ENCODE measurements at regions not wholly inside any gene's neighbourhood (a gene's known extent, or its start where the extent isn't known, plus 50 kb on each side); places are given as distances from the start of the nearest gene placed in this dataset.

DNA sequence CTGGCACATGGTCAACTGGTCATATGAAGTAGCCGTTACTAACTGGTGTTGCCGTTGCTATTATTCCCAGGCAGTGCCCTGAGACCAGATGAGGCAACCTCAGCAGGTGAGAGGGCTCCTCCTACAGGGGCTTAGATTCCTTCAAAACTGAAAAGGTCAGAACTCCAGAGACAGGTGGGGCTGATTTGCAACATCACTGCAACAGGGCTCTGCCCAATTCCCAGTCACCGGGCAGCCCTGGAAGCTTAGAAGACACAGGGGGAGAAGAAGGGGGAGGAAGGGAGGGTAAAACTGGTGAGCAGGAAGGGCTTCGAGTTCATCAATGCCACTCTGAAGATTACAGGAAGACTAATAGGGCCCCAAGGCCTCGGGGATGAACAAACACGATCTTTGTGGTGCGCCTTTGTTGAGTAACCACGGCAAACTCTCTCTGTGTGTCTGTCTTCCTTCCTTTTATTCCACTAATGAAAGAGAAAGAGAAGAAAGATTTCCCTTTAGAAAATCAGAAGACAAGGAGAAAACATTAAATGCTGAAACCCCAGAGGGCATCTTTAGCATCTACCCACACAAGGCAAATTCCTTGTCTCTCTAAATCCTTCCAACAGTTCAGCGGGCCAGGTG lies 749.1 kb upstream of the TBX3 start:
- in situ Hi-C loops (cut with MboI; ENCODE audit: low pct_unique_long_range_greater_than_20kb, low sequenced_read_pairs): no loop called here
- DNase-seq: no peak

DNA sequence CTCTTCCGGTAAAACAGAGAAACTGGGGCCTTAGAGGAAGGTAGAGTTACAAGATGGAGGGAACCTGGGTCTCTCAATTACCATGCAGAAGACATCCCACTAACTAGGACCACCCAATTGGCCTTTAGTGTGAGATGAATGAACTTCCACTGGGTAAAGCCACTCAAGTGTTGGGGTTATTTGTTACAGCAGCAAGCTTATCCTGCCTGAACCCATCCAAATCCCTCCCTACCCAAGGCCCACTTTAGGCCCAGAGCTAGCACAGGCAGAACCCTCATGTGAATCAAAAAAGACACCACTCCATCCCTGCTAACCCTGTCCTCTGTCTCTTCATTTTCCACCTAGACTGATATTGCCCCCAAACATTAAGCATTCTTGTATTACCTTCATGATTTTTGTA lies 746.7 kb upstream of the TBX3 start:
- no peak for DNase-seq
- in situ Hi-C loops (cut with MboI; ENCODE audit: low pct_unique_long_range_greater_than_20kb, low sequenced_read_pairs): no loop called here

DNA sequence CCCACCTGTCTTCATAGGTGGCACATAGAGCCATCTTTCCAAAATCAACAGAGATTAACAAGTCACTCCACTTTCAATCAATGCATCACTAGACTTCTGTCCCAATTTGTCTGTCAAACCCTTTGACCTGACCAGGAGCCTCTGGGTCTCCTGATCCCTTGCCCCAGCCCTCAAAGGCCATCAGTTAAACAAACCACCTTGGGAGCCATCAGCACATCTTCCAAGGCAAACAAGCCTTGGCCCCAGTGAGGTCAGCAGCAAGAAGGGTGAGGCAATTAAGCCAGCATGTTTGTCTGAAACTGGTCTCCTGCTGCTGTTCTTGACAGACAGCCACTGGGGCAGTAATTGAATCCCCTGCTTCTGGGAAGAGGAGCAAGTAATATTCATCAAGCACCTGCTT lies 742.8 kb upstream of the TBX3 start:
- in situ Hi-C loops (cut with MboI; ENCODE audit: low pct_unique_long_range_greater_than_20kb, low sequenced_read_pairs): no loop called here
- no peak for DNase-seq

DNA sequence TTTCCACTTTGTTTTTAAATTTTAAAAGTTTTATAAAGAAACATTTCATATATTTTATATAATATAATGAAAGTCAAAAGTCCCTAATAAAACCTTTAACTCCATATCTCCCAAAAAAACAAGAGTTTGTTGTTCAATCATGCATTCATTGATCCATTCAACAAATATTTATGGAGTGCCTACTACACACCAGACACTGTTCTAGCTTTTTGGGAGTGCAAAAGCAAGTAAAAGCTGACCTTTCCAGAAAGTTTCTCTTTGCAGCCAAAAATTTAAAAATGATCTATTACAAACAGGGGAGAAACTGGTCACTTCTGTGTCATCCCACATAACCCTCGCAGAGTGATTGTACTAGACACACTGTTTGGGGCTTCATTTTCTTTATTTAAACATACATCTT lies 740.0 kb upstream of the TBX3 start:
- in situ Hi-C loops (cut with MboI; ENCODE audit: low pct_unique_long_range_greater_than_20kb, low sequenced_read_pairs): no loop called here
- no peak for DNase-seq

DNA sequence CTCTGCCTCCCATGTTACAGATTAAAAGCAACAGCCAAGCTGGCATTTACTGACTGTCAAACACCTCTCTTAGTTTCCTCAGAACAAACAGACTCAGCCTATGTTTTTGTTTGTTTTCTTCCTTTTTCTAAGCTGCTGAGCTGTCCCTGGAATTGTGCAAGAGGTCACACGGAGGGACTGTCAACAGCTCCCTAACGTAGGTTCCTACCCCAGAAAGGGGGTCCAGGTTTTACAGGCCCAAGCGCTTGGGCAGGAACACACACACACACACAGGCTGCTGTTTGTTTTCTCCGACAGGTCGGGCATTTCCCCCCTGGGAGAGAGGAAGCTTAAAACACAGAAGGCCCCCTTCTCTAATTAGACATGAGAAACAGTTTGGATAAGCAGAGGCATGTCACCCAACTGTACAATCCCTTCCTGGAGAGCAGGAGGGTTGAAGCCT lies 739.6 kb upstream of the TBX3 start:
- no peak for DNase-seq
- in situ Hi-C loops (cut with MboI; ENCODE audit: low pct_unique_long_range_greater_than_20kb, low sequenced_read_pairs): no loop called here

DNA sequence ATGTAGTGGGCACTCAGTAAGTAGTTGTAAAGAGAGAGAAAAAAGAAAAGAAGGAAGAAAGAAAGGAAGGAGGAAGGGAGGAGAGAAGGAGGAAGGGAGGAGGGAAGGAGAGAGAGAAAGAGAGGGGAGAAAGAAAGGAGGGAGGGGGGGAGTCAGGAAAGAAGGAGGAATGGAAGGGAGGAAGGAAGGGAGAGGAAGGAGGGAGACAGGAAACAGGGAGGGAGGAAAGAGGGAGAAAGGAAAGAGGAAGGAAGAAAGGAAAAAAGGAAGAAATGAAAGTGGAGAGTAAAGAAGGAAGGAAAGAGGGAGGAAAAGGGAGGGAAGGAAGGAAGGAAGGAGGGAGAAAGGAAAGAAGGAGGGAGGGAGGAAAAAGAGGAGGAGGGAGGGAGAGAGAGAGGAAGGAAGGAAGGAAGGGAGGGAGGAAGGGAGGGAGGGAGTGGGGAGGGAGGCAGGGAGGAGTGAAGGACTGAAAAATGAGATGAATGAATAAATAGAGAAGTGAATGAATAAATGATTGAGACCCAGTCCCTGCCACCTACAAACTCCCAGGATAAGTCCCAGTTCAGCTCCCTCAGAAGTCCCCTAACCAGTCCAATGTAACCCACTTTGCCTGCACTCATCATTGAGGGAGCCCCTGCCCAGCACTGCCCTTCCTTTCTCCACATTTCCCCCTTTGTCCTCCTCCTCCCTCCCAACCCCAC lies 739.0 kb upstream of the TBX3 start:
- no peak for DNase-seq
- in situ Hi-C loops (cut with MboI; ENCODE audit: low pct_unique_long_range_greater_than_20kb, low sequenced_read_pairs): no loop called here

DNA sequence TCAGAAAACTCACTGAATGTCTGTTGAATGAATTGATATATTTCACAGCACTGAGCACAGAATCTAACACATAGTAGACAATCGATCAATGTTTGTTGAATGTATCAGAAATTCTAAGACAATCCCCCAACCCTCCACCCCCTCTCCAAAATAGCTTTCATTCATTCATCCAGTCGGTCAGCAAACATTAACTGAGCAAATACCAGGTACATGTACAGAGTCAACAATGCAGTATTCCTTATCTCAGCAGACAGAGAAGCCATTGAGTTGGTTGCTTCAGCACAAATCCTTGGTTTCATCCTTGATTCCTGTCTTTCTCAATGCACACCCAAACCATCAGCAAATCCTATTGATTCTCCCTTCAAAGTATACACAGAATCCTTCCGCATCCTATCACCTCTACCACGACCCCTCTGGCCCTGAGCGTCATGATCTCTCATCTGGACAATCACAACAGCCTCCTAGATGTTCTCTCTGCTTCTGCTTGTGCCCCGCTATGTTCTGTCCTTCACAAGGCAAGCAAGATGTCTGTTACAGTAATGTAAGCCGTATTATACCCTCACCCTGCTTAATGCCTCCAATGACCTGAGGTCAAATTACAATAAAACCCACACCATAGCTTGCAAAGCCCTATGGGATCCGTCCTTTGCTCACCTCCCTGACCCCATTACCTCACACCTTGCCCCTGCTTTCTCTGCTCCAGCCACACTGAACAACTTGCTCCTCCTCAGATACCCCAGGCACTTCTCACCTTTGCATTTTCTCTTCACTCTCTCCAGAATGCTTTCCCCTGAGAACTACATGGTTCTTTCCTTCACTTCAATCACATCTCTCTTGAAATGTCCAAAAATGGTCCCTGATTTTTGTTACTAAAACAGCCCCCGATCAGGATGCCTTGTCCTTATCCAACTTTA lies 738.1 kb upstream of the TBX3 start:
- DNase-seq: no peak
- in situ Hi-C loops (cut with MboI; ENCODE audit: low pct_unique_long_range_greater_than_20kb, low sequenced_read_pairs): no loop called here

DNA sequence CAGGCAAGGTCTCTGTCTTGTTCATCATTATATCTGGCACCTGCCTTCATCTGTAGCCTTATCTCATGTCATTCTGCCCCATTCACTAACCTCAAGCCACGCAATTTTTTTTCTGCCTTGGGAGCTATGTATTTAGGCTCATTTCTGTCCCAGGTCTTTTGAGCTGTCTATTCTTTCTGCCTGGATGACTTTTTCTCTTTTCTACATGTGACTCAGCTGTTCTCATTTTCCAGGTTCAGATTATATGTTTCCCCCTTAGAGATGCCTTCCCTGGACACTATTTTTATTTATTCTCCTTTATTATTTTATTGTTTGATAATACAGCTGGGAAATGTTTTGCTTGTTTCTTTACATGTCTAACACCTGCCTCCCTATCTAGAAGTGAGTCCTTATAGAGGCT lies 737.4 kb upstream of the TBX3 start:
- DNase-seq: no peak
- in situ Hi-C loops (cut with MboI; ENCODE audit: low pct_unique_long_range_greater_than_20kb, low sequenced_read_pairs): no loop called here

DNA sequence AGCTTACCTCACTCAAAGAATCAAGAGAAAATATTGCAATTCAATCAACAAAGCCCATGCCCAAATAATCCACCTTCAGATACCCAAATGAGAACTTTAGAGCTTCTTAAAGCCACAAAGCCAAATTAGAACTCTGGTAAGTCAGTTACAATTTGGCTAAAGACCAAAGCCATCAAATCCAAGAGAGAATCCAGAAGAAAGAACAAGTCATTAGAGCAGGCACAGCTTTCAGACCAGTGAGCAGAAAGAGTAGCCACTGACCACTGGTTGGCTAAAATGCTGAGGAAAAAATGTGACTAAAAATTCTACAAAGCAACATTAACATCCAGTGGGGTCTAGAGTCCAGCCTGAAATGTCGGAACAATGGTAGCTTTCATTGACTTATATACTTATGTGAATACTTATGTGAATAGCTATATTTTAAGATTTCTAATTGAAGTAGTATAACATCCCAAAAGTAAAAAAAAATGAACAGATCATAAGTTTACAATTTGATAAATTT lies 735.2 kb upstream of the TBX3 start:
- in situ Hi-C loops (cut with MboI; ENCODE audit: low pct_unique_long_range_greater_than_20kb, low sequenced_read_pairs): no loop called here
- no peak for DNase-seq

DNA sequence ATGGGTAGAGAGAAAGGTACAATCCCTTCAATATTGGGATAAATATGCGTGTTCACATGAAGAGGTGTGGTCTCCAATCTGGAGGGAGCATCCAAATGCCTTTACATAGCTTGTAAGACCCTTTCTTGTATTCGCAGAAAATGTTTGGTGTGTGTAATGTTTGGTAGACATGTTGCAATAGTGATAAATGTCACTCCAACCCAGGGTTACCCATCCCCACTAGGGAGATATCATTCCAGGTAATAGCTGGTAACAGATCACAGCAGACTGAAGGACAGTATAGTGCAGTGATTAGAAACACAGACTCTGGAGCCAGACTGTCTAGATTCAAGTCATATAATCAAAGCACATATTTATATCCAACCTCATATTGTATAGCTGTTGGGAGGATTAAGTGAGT lies 733.6 kb upstream of the TBX3 start:
- no peak for DNase-seq
- in situ Hi-C loops (cut with MboI; ENCODE audit: low pct_unique_long_range_greater_than_20kb, low sequenced_read_pairs): no loop called here

DNA sequence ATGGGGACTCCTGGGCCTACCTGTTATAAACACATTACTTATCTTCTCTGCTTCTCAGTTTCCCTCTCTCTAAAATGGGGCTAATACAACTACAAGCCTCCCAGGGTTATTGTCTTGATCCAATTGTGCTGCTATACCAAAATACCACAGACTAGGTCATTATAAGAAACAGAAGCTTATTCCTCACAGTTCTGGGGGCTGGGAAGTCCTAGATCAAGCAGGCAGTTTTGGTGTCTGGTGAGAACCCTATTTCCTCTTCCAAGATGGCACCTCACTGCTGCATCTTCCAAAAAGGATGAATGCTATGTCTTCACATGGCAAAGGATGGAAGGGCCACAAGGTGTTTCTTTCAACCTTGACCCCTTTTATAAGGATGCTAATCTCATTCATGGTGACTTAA lies 732.9 kb upstream of the TBX3 start:
- in situ Hi-C loops (cut with MboI; ENCODE audit: low pct_unique_long_range_greater_than_20kb, low sequenced_read_pairs): no loop called here
- DNase-seq: no peak

DNA sequence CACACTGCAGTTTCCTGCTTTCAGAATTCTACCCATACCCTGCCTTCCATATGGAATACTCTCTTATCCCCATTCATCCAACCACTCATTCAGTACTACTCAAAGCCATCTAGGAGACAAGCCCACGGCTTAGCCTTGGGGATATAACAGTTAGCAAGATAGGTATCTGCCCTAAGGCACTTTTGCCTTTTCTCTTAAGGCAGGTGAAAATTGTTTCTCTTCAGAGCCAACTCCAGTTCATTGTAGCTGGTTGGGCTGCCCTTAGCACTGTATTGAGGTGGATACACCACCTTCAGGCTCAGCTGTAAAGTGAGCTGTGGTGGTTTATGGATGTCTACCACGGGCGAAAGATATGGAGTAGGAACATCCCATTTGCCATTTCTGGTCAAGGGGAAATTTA lies 729.7 kb upstream of the TBX3 start:
- no peak for DNase-seq
- in situ Hi-C loops (cut with MboI; ENCODE audit: low pct_unique_long_range_greater_than_20kb, low sequenced_read_pairs): no loop called here

DNA sequence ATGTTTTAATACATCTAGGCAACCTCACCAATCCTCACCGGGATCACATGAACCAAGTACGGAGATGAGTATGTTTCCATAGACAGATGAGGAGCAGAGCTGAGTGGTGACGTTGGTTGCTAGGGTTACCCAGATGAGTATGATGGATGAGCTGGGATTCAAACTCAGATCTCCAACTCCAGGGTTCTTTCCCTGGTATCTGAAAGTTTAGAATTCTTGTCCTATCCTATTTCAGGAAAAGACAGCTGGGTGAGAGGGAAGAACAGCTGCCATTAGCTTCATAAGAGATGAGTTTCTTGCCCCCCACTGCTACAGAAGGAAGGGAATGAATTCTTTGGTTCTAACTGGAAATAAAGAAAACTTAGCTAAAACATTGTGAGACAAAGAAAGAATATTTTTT lies 728.9 kb upstream of the TBX3 start:
- in situ Hi-C loops (cut with MboI; ENCODE audit: low pct_unique_long_range_greater_than_20kb, low sequenced_read_pairs): no loop called here
- no peak for DNase-seq

DNA sequence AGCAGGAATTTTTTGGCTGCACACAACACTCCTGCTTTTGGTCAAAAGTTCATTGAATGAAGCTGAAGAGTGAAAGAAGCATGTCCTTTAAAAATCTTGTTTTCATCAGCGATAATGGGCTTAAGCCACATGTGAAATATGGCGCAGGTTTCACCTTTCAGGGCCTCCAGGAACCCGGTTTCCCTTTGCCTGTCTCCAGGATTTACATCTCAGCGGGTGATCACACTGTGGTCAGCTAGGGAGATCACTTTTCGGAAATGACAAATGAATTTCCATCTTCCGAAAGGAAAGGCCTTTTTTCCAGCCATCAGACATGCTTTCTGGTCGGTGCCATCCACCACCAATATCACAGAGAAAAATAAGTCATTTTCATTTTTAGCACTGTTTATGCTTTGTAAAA lies 727.1 kb upstream of the TBX3 start:
- in situ Hi-C loops (cut with MboI; ENCODE audit: low pct_unique_long_range_greater_than_20kb, low sequenced_read_pairs): no loop called here
- no peak for DNase-seq

DNA sequence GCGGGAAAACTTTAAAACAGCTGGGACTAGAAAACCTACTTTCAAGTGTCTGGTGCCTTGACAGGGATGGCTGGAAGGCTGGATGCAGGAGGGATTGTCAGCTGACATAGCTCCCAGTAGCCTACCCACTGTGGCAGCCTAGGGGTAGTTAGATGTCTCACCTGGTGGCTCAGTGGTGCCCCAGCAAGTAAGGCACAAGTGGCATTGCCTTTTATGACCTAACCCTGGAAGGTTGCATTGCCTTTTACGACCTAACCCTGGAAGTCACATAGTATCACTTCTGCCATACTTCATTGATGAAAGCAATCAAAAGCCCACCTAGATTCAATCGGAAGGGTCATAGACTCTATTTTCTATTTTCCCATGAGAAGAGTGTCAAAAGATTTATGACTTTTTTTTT lies 724.7 kb upstream of the TBX3 start:
- no peak for DNase-seq
- in situ Hi-C loops (cut with MboI; ENCODE audit: low pct_unique_long_range_greater_than_20kb, low sequenced_read_pairs): no loop called here

DNA sequence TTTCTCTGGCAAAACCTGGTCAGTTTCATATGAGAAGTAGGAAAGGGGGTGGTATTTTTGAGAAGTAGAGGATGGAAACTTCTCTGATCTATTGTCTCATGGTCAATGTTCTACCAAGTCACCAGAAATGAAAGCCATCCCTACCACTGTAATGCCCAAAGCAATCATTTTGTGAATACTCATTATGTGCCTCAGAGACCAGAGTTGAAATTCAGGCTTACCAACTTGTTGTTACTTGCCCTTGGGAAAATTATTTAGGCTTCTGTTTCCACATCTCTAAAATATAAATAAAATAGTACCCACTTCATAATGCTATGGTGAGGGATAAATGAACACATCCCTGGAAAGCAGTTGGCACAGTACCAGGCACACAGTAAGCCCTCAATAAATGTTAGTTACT lies 723.7 kb upstream of the TBX3 start:
- no peak for DNase-seq
- in situ Hi-C loops (cut with MboI; ENCODE audit: low pct_unique_long_range_greater_than_20kb, low sequenced_read_pairs): no loop called here

DNA sequence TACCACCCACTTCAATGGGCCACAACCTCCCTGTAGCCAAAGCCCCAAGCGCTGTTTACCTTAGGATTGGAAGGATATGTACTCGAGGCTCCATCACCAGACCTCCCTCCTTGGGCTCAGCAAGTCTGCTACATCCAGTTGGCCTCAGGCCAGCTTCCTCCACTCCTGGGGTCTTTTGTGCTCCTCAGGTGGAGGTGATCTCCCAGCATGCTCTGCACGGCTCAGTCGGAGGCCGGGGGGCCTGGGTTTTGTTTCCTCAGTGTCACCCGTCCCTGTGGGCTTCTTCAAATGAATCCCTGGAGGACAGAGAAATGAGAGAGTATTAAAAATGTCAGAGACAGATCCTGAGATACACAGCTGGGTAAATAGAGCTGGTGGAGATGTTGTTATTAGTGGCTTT lies 723.1 kb upstream of the TBX3 start:
- DNase-seq: no peak
- in situ Hi-C loops (cut with MboI; ENCODE audit: low pct_unique_long_range_greater_than_20kb, low sequenced_read_pairs): no loop called here

DNA sequence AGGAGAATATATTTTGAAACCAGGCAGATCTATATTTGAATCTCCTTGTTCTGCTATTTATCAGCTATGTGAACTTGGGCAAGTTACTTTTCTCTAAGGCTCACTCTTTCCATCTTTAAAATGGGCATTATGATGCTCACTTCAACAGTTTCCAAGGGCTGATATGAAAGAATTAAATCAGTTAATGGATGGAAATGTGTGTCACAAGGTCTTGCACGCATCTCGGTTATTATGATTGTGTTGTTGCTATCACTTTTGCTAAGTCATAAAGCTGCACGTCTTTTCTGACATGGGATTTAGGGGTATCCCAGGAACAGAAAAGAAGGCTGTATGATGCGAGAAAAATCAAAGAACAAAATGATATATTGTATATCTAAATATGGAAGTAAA lies 721.5 kb upstream of the TBX3 start:
- in situ Hi-C loops (cut with MboI; ENCODE audit: low pct_unique_long_range_greater_than_20kb, low sequenced_read_pairs): no loop called here
- no peak for DNase-seq

DNA sequence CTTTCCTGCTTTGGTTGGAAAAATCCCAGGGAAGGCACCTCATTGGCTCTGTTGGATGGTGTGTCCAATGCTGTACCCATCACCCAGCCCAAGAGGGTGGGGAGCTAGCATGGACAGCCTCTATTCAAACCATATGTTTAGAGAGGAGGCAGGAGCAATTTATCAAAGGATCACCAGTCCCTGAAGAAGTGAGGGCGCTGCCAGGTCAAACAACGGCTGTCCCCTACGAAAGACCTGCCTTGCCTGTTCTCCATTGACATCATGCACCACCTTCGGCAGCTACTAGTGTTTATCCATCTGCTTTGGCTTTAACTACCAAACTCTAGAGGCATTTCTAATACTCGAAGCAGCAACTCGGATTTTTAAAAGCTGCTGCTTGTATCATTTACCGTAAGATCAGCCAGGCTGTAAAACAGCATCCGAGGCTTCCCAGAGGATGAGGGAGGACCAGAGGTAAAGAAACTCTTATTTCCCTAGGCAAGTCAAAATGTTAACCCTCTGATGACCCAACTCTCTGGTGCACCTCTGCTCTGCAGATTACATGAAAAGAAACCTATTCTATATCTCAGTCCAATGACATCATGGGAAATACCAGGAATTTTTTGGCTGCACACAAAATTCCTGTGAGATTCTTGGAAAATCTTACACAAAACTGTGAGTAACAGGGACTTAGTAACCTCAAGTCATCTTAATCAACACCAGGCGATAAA lies 720.9 kb upstream of the TBX3 start:
- in situ Hi-C loops (cut with MboI; ENCODE audit: low pct_unique_long_range_greater_than_20kb, low sequenced_read_pairs): no loop called here
- no peak for DNase-seq

DNA sequence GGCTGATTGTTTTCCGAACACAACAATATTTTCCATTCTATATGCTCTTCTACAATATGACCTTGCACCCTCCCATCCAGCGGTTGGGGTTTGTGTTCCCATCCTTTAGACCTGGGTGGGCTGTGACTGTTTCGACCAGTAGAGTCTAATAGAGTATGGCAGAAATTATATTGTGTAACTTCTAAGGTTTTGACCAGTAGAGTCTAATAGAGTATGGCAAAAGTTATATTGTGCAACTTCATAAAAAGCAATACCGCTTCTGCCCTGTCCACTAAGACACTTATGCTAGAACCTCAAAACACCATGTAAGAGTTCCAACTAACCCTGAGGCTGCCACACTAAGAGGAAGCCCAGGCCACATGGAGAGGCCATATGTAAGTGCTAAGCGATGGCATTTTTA lies 719.7 kb upstream of the TBX3 start:
- DNase-seq: no peak
- in situ Hi-C loops (cut with MboI; ENCODE audit: low pct_unique_long_range_greater_than_20kb, low sequenced_read_pairs): no loop called here
